Prostate gland (tissue), 2 donors: ENCODE measurements at regions not wholly inside any gene's neighbourhood (a gene's known extent, or its start where the extent isn't known, plus 50 kb on each side); places are given as distances from the start of the nearest gene placed in this dataset.

Source experiments
- DNase-seq: peaks from one replicate; pipeline ENCODE4 v3.0.0-alpha.2; 2019; ENCODE audit warnings: low spot score
- H3K27ac ChIP-seq, 2 donors: fragments of 200-600 bp; sonication (generic); 2 replicates each; pipeline ENCODE4 v1.5.1; 2017 to 2019
- H3K27me3 ChIP-seq: fragments of 200-600 bp; sonication (generic); replicated peaks from 2 replicates; pipeline ENCODE4 v1.5.1; 2019; ENCODE audit not compliant: insufficient read depth
- H3K36me3 ChIP-seq, 2 donors: fragments of 200-600 bp; sonication (generic); 1 replicate in 1 of 2; 2 replicates in 1 of 2; pipeline versions ENCODE4 v1.5.1 to v1.8.1; 2017 to 2019
- H3K4me1 ChIP-seq: fragments of 200-600 bp; sonication (generic); replicated peaks from 2 replicates; pipeline ENCODE4 v1.5.1; 2019
- H3K4me3 ChIP-seq, 2 donors: fragments of 200-600 bp; sonication (generic); 2 replicates each; pipeline ENCODE4 v1.5.1; 2017 to 2019
- H3K9me3 ChIP-seq: fragments of 200-600 bp; sonication (generic); 2 replicates; pipeline ENCODE4 v1.5.1; 2017
- CTCF ChIP-seq, 4 experiments: fragments of 200-600 bp in 2 of 4; fragments of 450-650 bp in 2 of 4; sonication (generic) in 2 of 4; IDR thresholded peaks; 1 replicate in 3 of 4; 2 replicates in 1 of 4; pipeline ENCODE4 v1.5.1; 2016 to 2019; ENCODE audit warnings: antibody characterized with exemption in 4 of 4, mild to moderate bottlenecking in 2 of 4, moderate library complexity in 2 of 4
- POLR2A ChIP-seq: fragments of 450-650 bp; IDR thresholded peaks from one replicate; pipeline ENCODE4 v1.6.1; 2016; ENCODE audit warnings: antibody characterized with exemption, mild to moderate bottlenecking
- POLR2AphosphoS5 ChIP-seq: sonication (generic); formaldehyde crosslinking; IDR thresholded peaks from one replicate; pipeline ENCODE4 v1.6.1; 2017; ENCODE audit warnings: antibody characterized with exemption
- WGBS: methylation state at CpG from one replicate; pipeline ENCODE4 v1.1.5; 2018; 5-methylcytosine and 5-hydroxymethylcytosine counted together
- intact Hi-C: fragments of 100-400 bp; cut with DNase I; formaldehyde crosslinking; loops from one replicate; pipeline ENCODE4 v1.14.2; 2022

DNA sequence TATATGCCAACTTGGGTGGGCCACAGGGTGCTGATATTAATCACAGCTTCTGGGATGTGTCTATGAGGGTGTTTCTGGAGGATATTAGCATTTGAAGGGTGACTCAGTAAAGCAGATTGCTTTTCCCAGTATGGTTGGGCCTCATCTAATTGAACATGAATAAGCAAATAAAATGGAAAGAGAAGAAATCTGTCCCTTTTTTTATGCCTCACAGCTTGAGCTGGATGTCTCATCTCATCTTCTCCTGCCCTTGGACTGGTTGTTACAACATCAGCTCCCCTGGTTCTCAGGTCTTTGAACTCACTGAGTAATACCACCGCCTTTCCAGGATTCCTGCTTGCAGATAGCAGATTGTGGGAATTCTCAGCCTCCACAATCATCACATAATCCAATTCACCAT lies 1149.2 kb downstream of the PCDH18 start:
- TF ChIP-seq POLR2A (no peak), POLR2AphosphoS5 (no peak), CTCF (IDR thresholded peaks at IDR 0.05) (no peak)
- no peak for DNase-seq
- H3K27ac ChIP-seq, result no peak overlapping the region
- H3K36me3 ChIP-seq, result no peaks in the 10 kb centered on the region
- intact Hi-C loops, result no loop called here
- no peaks in the 10 kb centered on the region for H3K4me1 ChIP-seq
- no peaks in the 10 kb centered on the region for H3K27me3 ChIP-seq
- no peak overlapping the region for H3K4me3 ChIP-seq
- H3K9me3 ChIP-seq, result no peaks in the 10 kb centered on the region
- WGBS, result 97% methylated on average over 1 of the region's 1 CpG

GRCh38 chr4:136371231-136371630 lies 1161.1 kb downstream of the PCDH18 start:
- no peak for DNase-seq
- intact Hi-C loops, result no loop called here
- WGBS, result 98% methylated on average over 2 of the region's 2 CpGs

DNA sequence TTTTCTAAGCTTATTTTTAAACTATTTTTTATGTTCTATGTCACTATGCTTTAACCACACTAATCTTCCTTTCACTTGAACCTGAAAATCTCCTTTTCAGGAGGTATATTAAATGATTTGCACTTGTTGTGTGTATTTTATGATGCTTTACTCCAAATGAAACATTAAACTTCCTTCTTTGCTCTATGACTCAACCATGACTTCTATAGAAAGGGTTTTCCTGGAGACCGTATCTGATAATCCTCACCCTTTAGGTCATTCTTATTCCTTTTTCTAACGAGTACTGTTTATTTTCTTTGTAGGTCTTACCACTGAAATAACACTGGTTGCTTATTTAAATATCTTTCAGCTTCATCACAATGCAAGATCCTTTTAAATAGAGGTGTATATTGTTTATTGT lies 1163.2 kb downstream of the PCDH18 start:
- no peak overlapping the region for H3K4me3 ChIP-seq
- no peak overlapping the region for H3K27ac ChIP-seq
- no peak for DNase-seq
- no peaks in the 10 kb centered on the region for H3K9me3 ChIP-seq
- H3K4me1 ChIP-seq, result no peaks in the 10 kb centered on the region
- WGBS, result 51% methylated on average over 2 of the region's 2 CpGs
- intact Hi-C loops, result no loop called here
- no peaks in the 10 kb centered on the region for H3K27me3 ChIP-seq
- no peak for TF ChIP-seq POLR2AphosphoS5
- TF ChIP-seq CTCF (IDR thresholded peaks at IDR 0.05), result no peak
- no peak for TF ChIP-seq POLR2A
- H3K36me3 ChIP-seq, result no peaks in the 10 kb centered on the region

More at GRCh38 chr4:136371231-136371630, 1161.1 kb downstream of the PCDH18 start:
- Histone ChIP-seq H3K4me1 (no peaks in the 10 kb centered on the region), H3K27ac (no peak overlapping the region), H3K36me3 (no peaks in the 10 kb centered on the region), H3K4me3 (no peak overlapping the region), H3K27me3 (no peaks in the 10 kb centered on the region), H3K9me3 (no peaks in the 10 kb centered on the region)
- TF ChIP-seq CTCF (IDR thresholded peaks at IDR 0.05) (no peak), POLR2AphosphoS5 (no peak), POLR2A (no peak)

DNA sequence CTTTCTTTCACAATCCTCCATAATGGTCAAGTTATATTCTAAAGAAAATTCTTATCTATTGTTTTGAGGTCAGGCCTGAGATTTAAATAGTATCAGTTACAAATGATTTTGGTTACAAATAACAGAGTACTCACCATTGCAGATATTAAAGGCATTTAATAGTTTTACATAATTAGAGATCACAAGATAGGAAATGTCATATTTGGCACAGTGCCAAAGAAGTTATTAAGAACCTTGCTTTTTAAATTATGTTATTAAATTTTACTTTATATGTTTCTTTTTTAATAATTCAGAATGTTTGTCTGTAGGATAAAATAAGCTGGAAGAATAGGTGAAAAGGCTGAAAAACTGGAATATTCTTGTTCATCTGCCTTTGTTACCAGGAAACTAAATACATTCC lies 1174.7 kb downstream of the PCDH18 start:
- intact Hi-C loops, result no loop called here
- no peak for TF ChIP-seq CTCF (IDR thresholded peaks at IDR 0.05)
- TF ChIP-seq POLR2A, result no peak
- no peak for TF ChIP-seq POLR2AphosphoS5

DNA sequence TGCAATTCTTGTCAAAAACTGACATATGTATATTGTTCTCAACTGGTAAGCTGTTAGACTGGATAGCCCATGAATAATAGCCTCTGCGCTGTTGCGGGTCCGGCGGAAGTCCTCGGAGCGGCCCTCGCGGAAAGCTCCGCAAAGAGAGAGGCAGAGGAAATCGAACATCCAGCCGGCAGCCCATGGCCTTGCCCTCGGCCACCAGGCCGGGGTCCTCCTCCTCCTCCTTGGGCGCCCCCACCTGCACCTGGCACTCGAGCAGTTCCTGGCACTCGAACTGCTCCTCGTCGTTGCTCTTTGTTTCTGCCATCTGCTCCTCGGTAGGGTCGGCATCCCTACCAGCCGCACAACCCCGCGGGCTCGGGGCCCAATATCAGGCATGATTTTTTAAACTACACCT lies 1176.3 kb downstream of the PCDH18 start:
- Histone ChIP-seq H3K36me3 (no peaks in the 10 kb centered on the region), H3K27me3 (no peaks in the 10 kb centered on the region), H3K4me1 (no peaks in the 10 kb centered on the region), H3K9me3 (no peaks in the 10 kb centered on the region), H3K4me3 (no peak overlapping the region), H3K27ac (no peak overlapping the region)
- WGBS, result 89% methylated on average over 24 of the region's 24 CpGs
- TF ChIP-seq CTCF (IDR thresholded peaks at IDR 0.05), result no peak
- TF ChIP-seq POLR2A, result no peak
- no peak for TF ChIP-seq POLR2AphosphoS5
- DNase-seq, result no peak
- intact Hi-C loops, result no loop called here

More for the DNA sequence above, 1174.7 kb downstream of the PCDH18 start:
- H3K27me3 ChIP-seq, result no peaks in the 10 kb centered on the region
- DNase-seq, result no peak
- H3K4me1 ChIP-seq, result no peaks in the 10 kb centered on the region
- H3K4me3 ChIP-seq, result no peak overlapping the region
- H3K36me3 ChIP-seq, result no peaks in the 10 kb centered on the region
- no peaks in the 10 kb centered on the region for H3K9me3 ChIP-seq
- no peak overlapping the region for H3K27ac ChIP-seq
